ENCODE measurements at regions not wholly inside any gene's neighbourhood (a gene's known extent, or its start where the extent isn't known, plus 50 kb on each side); places are given as distances from the start of the nearest gene placed in this dataset.
"Not testable (repeated sequence)": the region's sequence is repeated elsewhere in the genome, so short reads cannot be mapped to it uniquely, and the experiment has no call there.

GRCh38 chr14:105941226-105942166 is 415.1 kb downstream of the TMEM121 start:
- DNase-seq: no peak

GRCh38 chr14:105942725-105943124 is 416.3 kb downstream of the TMEM121 start:
- DNase-seq: not testable (repeated sequence)

- no peak for DNase-seq
Measured at GRCh38 chr14:105943973-105944602, 417.7 kb downstream of the TMEM121 start.

- peak in 2 of 14 donors; percentile 0 for DNase-seq
Measured at GRCh38 chr14:105944632-105945610, 418.5 kb downstream of the TMEM121 start.

- no peak for DNase-seq
Measured at GRCh38 chr14:105945896-105946295, 419.5 kb downstream of the TMEM121 start.

GRCh38 chr14:105947599-105947998 is 421.2 kb downstream of the TMEM121 start:
- DNase-seq: no peak

GRCh38 chr14:105948955-105949354 is 422.6 kb downstream of the TMEM121 start:
- DNase-seq: not testable (repeated sequence)

- not testable (repeated sequence) for DNase-seq
Measured at GRCh38 chr14:105950364-105950892, 424.0 kb downstream of the TMEM121 start.

GRCh38 chr14:105951399-105951798 is 425.0 kb downstream of the TMEM121 start:
- no peak for DNase-seq

- no peak for DNase-seq
Measured at GRCh38 chr14:105952222-105952621, 425.8 kb downstream of the TMEM121 start.

- DNase-seq: no peak
Measured at GRCh38 chr14:105952826-105953225, 426.4 kb downstream of the TMEM121 start.

- not testable (repeated sequence) for DNase-seq
Measured at GRCh38 chr14:105961625-105962024, 435.2 kb downstream of the TMEM121 start.

- no peak for DNase-seq
Measured at GRCh38 chr14:105962532-105962931, 436.1 kb downstream of the TMEM121 start.

GRCh38 chr14:105968291-105968690 is 441.9 kb downstream of the TMEM121 start:
- DNase-seq: no peak

GRCh38 chr14:105969026-105969425 is 442.6 kb downstream of the TMEM121 start:
- not testable (repeated sequence) for DNase-seq

GRCh38 chr14:105970821-105971220 is 444.4 kb downstream of the TMEM121 start:
- not testable (repeated sequence) for DNase-seq

- DNase-seq: no peak
Measured at GRCh38 chr14:105971593-105972500, 445.5 kb downstream of the TMEM121 start.

GRCh38 chr14:105974902-105975301 is 448.5 kb downstream of the TMEM121 start:
- no peak for DNase-seq

- DNase-seq: peak in 1 of 14 donors; percentile 16
Measured at GRCh38 chr14:105978618-105979295, 452.4 kb downstream of the TMEM121 start.

- no peak for DNase-seq
Measured at GRCh38 chr14:105979446-105979845, 453.1 kb downstream of the TMEM121 start.
